ENCODE measurements at regions not wholly inside any gene's neighbourhood (a gene's known extent, or its start where the extent isn't known, plus 50 kb on each side); places are given as distances from the start of the nearest gene placed in this dataset.

- TF ChIP-seq CTCF (IDR thresholded peaks at IDR 0.05) (no peak), POLR2AphosphoS5 (IDR thresholded peaks at IDR 0.05) (no peak), POLR2A (IDR thresholded peaks at IDR 0.05) (no peak)
These were observed 166.2 kb upstream of the RPL38 start for GRCh38 chr17:74037320-74037719.

Data from prostate gland (tissue), 2 donors.